ENCODE measurements at regions not wholly inside any gene's neighbourhood (a gene's known extent, or its start where the extent isn't known, plus 50 kb on each side); places are given as distances from the start of the nearest gene placed in this dataset.

DNA sequence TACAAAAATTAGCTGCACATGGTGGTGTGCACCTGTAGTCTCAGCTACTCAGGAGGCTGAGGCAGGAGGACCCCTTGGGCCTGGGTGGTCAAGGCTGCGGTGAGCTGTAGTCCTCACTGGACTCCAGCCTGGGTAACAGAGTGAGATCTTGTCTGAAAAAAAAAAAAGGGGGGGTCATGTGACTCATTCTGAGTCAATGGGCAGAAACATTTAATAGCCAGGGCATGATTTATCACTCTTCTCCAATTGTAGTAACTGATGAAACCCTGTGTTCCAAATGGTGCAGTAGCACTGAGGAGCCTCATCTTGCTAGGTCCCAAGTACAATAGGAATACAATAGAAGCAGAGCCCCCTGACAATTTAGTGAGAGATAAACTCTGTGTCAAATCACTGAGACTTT is 78.9 kb upstream of the CCDC68 start:
- no peak for DNase-seq

DNA sequence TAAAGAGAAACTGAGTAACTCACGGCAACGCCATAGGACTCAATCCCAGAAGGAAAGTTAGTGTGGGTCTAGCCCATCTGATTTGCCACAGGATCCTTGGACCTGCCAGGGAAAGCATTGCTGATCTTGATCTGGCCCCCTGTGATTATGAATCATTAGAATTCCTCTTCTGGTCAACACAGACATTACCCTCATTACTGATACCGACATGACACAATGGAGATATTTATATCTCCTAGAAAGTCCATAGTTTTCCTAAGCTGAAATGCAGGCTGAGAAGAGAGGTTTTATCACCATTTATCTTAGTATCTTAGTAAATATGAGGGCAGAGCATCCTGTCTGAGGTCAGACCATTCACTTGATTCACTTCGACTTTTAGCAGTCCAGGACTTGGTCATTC is 75.5 kb upstream of the CCDC68 start:
- no peak for DNase-seq

DNA sequence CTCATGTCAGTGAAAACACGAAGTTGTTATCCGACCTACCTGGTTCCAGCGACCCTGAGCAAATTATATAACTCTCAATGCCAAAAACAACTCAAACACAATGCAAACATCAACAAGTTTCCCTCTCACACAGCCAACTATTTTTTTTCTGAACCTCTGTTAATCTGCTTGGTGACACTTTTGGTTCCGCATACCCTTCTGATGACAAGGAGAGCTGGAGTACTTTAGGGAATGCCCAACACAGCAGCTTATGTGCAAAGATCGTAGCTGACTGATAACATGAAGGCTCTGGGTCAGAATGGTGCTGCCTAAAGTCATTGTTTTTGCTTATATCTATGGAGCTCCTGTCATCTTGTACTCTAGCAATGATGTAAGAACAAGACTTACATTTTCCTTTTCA is 72.7 kb upstream of the CCDC68 start:
- DNase-seq = no peak

DNA sequence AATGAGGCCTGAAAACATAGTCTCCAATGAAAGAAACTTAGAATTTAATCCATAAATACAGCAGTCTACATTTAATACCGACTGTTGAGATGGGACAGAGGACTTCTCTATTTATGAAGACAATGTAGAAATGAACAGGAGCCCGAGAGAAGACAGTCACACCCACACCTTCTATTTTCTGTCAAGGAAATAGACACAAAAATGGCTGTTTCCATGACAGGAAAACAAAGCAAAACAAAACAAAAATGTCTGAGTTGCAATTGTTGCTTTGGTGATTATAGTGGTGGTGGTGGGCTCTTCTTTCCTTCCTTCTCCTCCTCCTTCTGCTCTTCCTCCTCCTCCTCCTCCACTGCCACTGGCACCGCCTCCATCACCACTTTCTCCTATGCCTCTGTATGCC is 72.3 kb upstream of the CCDC68 start:
- DNase-seq = no peak

DNA sequence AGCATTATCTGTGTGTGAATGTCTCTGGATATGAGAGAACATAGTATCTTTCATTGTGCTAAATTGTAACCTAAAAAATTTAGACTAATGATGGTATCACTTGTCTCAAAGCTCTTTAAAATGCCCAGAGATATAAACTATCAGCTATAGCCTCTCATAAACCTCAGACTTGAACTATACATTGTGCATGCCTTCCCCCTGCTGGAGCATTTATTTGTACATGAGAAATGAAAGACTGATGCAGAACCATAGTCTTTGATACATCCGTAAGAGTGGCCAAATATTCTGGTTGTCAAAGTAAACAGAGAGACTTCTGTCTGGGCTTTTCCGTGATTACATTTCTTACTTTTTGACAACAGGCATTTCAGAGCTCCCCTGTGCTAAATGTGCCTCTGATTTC is 71.9 kb upstream of the CCDC68 start:
- no peak for DNase-seq

DNA sequence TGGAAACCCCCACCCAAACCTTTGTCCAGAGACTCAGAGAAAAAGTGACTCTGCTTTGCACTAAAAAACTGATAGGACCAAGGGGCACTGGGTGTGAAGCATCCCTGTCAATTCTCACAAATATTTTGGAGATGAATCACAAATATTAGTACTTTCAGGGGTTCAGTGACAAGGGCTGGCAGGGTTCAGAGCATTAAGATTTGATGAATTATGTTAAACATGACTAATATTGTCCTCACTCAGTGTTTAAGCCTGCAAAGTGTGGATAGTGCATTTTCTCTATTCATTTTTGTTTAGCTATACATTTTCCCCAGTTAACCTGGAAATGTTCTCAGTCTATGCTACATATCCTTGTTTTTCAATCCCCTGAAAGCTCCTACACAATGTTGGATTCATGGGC is 65.3 kb upstream of the CCDC68 start:
- no peak for DNase-seq

DNA sequence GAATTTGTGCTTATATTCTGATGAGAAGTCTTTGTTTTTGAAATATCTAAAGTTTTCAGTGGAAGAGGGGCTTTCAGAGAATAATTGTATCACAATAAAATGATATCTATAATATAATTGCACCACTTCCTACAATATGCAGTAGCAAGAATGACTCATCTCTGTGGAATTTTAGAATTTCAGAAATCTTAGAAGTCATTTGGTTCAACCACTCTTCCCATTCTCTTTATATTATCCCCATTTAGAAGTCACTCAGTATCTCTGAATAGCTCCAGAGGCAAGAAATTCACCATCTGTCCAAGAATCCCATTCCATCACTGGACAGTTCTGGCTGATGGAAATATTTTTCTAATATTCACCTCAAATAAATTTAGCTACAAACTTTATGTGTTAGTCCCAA is 59.3 kb upstream of the CCDC68 start:
- no peak for DNase-seq

DNA sequence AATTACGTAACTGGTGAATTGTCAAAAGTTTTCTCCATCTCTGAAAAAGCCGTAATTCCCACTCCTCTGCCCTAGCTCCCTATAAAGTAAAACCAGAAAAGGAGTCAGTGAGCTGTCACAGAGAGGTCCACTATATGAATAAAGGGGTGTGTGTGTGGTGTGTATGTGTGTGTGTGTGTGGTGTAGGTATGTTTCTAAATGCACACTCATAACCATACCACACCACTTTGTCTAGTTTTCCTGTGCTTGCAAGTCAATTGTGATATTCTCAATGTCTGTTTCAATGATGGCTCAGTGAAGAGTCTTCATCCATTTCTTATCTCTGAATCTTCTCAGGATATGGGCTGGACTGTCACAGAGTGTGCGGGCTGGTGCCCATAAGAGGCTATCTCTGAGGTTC is 54.8 kb upstream of the CCDC68 start:
- no peak for DNase-seq

DNA sequence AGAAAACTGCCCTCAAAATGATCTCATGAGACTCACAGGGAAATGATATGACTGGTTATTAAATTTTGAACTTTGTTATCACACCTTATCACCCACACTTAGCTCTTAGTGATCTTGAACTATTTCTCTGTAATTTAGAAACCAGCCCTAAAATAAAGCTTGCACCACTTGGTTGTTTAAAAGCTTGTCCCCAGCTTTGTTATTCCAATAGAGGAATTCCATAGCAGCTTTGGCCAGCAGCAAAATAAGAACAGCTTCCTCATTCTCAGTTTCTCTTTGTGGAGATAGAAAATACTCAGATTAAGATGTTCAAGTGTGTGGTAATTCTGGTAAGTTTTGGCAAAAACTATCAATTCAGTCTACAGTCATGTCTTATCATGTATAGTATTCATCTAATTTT is 54.4 kb upstream of the CCDC68 start:
- DNase-seq = no peak

DNA sequence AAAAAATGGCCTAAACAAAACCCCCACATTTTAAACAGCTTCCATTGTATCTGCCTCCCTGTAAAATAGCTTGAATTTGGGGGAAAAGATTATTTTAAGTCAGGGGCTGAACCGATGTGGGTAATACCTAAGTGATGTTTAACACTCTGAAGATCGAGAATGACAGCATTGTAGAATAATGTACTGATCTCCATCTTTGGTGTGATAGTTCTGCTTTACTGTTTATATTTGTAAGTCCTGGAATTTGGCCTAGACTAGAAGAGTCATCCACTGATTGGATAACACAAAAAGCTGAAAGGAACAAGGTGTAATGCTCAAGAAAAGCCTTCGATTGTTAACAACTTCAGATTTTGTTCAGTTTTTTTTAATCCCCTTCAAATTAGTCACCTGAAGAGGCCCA is 53.8 kb upstream of the CCDC68 start:
- DNase-seq = no peak

DNA sequence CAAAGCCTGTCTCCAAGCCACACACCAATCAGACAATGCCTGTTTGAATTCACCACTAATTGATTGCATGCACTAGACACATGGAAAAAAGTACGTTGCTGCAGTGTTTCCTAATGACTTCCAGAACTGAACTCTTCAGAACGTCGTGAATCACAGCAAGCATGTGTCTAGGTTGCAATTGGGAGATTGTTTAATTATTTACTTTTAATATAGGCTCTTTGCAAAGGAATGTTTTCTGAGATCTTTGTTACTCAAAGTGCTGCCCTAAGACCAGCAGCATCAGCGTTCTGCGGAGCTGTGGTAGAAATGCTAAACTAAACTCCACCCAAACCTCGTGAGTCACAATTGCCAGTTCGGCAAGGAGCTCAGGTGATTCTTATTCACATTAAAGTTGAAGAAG is 52.7 kb upstream of the CCDC68 start:
- no peak for DNase-seq
